ENCODE measurements at regions not wholly inside any gene's neighbourhood (a gene's known extent, or its start where the extent isn't known, plus 50 kb on each side); places are given as distances from the start of the nearest gene placed in this dataset.
"Not testable (repeated sequence)": the region's sequence is repeated elsewhere in the genome, so short reads cannot be mapped to it uniquely, and the experiment has no call there.

- no peak for DNase-seq
Observed at GRCh38 chr12:82300611-82301010, 57.6 kb downstream of the CCDC59 start.

- DNase-seq = no peak
Observed at GRCh38 chr12:82299319-82300025, 58.7 kb downstream of the CCDC59 start.

DNA sequence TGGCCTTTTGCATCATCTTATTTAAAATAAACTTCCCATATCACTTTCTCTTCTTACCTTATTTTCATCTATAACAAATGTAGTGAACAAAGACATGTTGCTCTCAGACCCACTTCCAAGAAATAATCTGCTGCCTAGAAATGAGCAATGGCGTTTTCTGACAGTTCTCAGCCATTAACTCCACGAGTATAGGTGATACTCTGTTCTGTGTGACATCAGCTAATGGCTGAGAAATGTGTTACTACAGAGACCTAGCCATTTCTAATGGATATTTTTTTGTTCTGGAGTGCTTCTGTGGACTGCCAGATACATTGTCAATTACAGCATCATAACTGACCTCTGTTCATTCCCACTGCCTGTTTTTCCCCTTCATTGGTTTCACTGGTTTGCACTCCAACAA is 67.8 kb downstream of the CCDC59 start:
- no peak for DNase-seq

- DNase-seq = not testable (repeated sequence)
Observed at GRCh38 chr12:82281335-82281734, 76.9 kb downstream of the CCDC59 start.

- DNase-seq = no peak
Observed at GRCh38 chr12:82279536-82280058, 78.6 kb downstream of the CCDC59 start.

- no peak for DNase-seq
Observed at GRCh38 chr12:82277582-82277981, 80.6 kb downstream of the CCDC59 start.

DNA sequence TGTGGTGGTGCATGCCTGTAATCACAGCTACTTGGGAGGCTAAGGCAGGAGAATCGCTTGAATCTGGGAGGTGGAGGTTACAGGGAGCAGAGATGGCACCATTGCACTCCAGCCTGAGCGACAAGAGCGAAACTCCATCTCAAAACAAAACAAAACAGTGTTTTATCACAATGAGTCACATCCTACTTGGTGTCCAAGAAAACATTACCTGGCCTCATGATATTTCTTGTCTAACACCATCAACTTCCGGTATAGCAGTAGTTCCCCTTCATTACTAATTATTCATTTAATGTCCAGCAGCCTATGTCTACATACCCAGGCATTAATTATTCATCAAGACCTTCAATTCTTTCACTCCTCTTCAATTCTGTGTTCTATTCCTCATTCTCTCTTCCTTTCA is 115.5 kb downstream of the CCDC59 start:
- no peak for DNase-seq

GRCh38 chr12:82225871-82226270 is 132.3 kb downstream of the CCDC59 start:
- DNase-seq = no peak

DNA sequence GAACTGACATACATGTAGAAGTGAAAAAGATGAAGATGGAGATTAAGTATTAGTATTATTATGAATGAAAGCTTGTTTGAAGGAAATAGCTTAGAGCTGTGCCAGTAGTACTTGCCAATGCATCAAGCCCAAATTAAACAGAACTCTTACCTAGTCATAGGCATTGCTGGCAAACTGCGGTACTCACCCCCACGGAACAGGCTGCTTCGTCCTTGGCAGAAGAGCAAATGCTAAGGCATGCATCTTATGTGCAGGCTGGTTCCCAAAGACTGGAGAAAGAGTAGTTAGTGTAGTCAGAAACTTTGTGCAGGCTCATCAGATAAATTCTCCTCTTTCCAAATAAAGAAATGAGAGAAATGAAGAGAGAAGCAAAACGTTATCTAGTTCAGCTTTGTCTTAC is 134.8 kb downstream of the CCDC59 start:
- no peak for DNase-seq

GRCh38 chr12:82216475-82216874 is 141.7 kb downstream of the CCDC59 start:
- no peak for DNase-seq

DNA sequence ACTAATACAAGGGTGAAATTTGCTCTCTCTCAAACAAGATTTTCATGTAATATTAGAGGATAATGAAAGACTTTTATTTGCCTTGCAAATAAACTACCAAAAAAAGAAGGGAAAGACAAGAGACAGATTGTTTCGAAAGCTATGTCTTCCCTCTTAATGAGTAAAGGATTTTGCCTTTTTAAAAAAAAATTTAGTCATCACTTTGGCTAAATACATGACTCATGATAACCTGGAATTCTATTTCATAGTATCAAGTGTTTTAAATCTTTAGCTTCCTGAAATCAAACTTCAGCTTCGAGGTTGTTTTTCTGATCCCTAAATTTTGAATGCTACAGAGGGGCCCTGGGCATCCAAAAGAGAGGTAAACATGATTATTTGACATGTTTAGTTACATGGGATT is 144.4 kb downstream of the CCDC59 start:
- no peak for DNase-seq

DNA sequence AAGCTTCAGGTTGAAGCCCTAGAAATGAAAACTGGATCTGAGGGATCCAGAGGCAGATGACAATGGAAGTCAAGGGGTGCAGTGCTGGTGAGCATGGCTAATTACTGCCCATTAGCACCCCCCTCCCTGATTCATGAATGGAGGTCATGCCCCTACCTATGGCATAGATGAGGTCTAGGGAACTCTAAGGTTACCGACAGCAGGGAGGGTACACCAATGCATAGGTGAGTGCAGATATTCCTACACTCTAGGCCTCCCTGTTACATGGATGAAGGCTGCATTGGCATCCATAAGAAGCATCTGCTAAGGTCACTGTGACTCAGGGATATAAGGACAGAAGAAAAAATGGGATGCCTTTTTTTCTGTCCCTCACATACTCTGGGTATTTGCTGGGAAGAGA is 147.3 kb downstream of the CCDC59 start:
- no peak for DNase-seq

DNA sequence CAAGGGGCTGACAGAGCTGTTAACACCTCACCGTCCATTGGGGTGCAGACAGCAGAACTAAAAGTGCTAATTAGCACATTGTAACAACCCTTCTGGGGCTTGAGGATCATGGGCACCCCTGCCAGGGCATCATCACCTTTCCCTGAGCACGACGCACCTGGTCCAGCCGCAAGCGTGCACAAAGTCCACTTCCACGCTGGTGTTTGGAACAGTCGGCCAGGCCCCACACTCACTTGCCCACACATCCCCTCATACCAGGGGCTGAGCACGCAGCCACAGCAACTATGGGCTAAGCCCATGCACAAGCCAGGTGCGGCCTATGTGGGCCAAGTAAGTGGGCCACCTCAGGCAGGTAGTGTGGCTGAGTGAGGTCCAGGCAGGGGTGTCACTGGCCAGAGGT is 148.7 kb downstream of the CCDC59 start:
- no peak for DNase-seq

DNA sequence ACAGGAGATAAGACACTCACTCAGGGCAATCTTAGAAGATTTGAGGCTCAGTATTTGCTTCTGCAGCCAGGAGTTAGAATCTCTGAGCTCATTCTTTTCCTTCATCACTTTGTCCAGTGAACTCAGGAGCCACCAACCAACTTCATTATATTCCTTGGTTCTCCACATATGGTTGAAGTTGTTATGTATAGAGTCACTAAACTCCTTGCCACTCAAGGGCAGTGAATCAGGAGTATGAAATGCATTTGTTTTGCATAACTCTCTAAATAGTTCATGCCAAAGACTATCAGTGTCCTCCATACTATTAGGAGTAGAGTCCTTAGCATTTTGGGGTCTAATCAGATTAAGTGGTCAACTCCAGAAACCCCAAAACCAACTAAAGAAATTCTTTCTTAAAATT is 150.6 kb downstream of the CCDC59 start:
- DNase-seq = no peak

DNA sequence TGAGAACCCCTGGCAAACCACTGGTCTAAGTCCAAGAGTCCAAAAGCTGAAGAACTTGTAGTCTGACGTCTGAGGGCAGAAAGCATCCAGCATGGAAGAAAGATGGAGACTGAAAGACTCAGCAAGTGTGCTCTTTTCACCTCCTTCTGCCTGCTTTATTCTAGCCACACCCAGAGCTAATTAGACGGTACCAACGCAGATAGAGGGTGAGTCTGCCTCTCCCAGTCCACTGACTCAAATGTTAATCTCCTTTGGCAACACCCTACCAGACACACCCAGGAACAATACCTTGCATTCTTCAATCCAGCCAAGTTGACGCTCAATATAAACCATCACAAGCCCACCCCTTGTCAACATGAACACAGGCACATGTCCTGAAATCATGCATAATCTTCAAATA is 155.1 kb downstream of the CCDC59 start:
- DNase-seq = no peak

- DNase-seq = no peak
Observed at GRCh38 chr12:82187595-82187994, 170.6 kb downstream of the CCDC59 start.

GRCh38 chr12:82187011-82187410 is 171.2 kb downstream of the CCDC59 start:
- DNase-seq = peak; percentile 24

- no peak for DNase-seq
Observed at GRCh38 chr12:82186282-82186681, 171.9 kb downstream of the CCDC59 start.

GRCh38 chr12:82184844-82185243 is 173.3 kb downstream of the CCDC59 start:
- DNase-seq = no peak

- DNase-seq = no peak
Observed at GRCh38 chr12:82182601-82183190, 175.5 kb downstream of the CCDC59 start.

- peak; percentile 48 for DNase-seq
Observed at GRCh38 chr12:82176761-82177490, 181.3 kb downstream of the CCDC59 start.

GRCh38 chr12:82176026-82176425 is 182.2 kb downstream of the CCDC59 start:
- DNase-seq = peak; percentile 46

DNA sequence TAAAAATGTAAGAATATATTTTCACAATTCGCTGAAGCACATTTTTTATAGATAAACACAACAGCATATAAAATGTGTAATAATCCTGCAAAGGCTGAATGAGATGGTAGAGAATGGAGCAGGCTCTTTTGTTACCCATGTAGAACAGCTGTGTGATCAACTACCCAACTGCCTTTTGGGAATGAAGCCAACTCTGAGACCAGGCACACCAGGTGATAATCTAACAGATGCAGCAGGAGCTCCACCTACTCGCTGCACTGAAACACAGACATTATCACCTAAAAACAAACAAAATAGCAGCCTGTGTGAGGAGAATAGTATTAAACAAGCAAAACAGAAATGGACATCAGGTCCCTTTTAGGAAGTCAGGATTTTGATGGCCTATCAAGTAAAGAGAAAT is 183.3 kb downstream of the CCDC59 start:
- peak; percentile 93 for DNase-seq

GRCh38 chr12:82174383-82174782 is 183.8 kb downstream of the CCDC59 start:
- DNase-seq = peak; percentile 46
